GM18909 (cell line): ENCODE measurements at regions not wholly inside any gene's neighbourhood (a gene's known extent, or its start where the extent isn't known, plus 50 kb on each side); places are given as distances from the start of the nearest gene placed in this dataset.
A peak's percentile ranks its signal among the peaks of the same experiment; 100 is the strongest.
"Not testable (repeated sequence)": the region's sequence is repeated elsewhere in the genome, so short reads cannot be mapped to it uniquely, and the experiment has no call there.

Experiments
- ATAC-seq: cut with Tn5 transposase; IDR thresholded peaks from one replicate; pipeline ENCODE4 v1.9.1; 2021; ENCODE audit warnings: mild to moderate bottlenecking; ENCODE audit not compliant: unreplicated experiment, poor library complexity

DNA sequence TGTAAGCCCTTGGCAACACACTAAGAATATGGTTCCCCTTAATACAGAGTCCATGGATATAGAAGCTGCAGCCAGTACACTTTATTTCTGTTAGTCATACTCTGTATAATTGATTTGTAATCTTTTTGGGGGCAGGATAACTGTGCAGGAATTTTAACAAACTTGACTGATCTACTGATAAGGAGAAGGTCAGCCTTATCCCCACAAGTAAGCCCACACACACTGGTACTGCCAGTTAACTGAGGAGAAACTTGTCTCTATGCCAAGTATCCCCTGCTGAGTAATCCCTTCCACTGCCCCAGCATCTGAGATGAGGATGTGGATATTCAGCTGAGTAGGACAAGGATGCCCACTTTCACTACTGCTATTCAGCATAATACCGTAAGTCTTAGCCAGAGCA, 154.9 kb upstream of the CXXC4 start:
- no peak for ATAC-seq

DNA sequence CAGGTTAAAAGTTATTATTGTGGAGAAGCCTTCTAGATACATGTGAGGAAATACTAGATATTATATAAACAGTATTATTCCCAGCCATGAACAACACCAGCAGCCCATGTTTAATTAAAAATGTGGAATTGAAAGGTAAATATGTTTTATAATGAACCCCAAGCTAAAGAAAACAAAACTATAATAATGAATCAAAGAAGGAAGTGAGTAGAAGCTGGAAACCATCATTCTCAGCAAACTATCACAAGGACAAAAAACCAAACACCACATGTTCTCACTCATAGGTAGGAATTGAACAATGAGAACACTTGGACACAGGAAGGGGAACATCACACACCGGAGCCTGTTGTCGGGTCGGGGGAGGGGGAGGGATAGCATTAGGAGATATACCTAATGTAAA, 167.6 kb upstream of the CXXC4 start:
- ATAC-seq = not testable (repeated sequence)

DNA sequence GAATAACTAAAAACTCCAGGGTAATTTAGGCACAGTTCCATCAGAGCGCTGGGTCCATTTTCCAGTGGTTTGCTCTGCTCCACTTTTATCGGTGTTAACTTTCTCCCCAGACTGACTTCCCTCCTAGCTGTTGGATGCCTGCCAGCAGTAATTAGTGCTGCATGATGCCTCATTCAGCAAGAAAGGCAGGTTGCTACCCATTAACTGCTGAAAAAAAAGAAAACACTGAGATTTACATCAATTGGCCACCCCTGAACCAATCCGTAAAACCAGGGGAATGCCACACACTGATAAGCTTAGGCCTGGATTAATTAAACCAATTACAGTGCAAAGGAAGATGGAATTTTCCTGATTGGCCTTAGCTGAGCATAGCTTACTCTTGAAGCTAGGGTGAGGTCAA, 182.4 kb upstream of the CXXC4 start:
- no peak for ATAC-seq

DNA sequence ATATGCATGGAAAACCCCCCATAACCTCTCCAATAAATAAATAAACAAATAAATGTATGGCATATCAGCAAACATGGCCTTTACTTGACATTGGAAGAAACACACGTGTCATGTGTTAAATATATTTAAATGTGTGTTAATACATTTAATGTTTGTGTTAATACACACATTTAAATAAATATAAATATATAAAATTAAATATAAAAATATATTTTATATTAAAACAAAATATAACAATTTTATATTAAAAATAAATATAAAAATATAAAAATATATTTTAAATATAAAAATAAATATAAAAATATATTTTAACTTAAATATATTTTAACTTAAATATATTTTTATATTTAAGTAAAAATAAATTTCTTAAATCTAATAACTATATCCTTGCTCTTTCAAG, 187.6 kb upstream of the CXXC4 start:
- ATAC-seq = no peak

DNA sequence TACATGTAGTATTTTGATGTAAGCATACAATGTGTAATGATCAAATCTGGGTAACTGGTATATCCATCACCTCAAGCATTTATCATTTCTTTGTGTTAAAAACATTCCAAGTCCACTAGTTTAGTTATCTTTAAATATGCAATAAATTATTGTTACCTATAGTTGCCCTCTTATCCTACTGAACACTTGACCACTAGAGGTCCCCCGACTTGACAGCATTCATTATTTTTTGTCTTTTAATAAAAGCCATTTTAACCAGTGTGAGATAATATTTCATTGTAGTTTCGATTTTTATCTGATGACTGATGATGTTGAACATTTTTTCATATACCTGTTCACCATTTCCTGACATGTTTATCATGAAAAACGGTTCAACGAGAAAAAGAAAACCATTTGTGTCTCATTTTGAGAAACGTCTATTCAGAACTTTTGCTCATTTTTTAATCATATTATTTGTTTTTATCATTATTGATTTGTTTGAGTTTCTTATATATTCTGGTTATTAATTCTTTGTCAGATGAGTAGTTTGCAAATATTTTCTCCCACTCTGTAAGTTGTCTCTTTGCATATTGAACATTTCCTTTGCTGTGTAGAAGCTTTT, 199.0 kb upstream of the CXXC4 start:
- peak; percentile 57 for ATAC-seq

DNA sequence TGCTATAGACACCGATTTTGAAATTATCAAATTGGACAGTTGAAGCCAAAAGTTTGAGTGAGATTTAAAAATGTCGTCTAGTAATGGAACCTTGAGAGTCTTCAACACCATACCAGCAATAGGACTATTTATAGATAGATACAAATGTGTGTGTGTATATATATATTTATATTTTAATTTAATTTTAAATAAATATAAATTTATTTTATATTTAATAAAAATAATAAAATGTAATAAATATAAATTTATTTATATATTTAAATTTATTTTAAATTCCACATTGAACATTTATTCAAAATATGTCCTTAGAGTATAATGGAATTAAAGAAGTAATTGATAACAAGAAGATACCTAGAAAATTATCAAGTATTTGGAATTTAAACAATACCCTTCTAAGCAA, 221.9 kb upstream of the CXXC4 start:
- no peak for ATAC-seq

DNA sequence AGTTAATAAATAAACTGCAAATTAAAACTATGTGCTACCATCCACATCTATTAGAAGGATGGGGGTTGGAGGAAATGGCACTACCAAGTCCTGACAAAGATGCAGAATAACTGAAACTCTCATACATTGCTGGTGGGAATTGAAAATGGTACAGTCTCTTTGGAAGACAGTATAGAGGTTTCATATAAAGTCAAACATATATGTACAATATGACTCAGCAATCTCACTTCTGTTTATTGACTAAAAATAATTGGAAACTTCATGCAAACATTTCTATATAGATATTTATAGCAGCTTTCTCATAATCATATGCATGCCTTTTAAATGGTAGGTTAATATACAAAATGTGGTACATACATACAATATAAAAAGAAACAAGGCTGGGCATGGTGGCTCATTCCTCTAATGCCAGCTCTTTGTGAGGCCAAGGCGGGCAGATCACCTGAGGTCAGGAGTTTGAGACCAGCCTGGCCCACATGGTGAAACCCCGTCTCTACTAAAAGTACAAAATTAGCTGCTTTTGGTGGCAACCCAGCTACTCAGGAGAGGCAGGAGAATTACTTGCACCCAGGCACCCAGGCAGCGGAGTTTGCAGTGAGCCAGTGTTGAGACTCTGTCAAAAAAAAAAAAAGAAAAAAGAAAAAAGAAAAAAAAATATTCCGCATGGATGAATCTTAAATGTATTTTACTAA, 225.0 kb upstream of the CXXC4 start:
- peak; percentile 99 for ATAC-seq

DNA sequence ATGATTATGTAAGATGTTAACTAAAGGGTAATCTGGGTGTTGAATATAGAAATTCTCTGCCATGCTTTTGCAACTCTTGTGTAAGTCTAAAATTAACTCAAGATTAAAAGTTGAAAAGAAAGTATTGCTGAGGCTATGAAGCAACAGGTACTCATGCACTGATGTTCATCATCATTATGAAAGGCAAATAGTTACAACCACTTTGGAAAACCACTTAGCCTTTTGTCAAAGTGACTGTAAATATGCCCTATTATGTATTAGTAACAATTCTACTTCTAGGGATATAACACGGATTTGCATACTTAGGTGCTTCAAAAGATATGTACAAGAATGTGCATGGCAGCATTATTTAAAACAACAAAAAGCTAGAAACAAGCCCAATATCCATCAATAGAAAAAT, 227.8 kb upstream of the CXXC4 start:
- ATAC-seq = no peak

DNA sequence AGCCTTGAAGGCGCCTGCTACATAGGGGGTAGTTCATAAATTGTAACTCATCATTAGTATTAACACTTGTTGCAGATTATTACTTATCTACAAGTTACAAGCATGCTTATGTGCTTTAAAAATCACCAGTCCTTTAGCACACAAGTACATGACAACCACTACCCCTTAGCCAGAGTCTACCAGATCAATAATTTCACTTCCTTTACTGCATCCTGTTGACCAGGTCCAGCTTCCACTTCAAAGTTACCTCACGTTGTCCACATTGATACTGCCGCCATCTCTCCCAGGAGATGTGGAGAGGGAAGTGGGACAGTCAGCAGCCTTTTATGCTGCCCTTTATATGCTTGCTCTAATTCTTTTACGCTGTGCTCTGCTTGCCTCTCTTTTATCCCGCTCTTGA, 231.3 kb upstream of the CXXC4 start:
- ATAC-seq = peak; percentile 67

DNA sequence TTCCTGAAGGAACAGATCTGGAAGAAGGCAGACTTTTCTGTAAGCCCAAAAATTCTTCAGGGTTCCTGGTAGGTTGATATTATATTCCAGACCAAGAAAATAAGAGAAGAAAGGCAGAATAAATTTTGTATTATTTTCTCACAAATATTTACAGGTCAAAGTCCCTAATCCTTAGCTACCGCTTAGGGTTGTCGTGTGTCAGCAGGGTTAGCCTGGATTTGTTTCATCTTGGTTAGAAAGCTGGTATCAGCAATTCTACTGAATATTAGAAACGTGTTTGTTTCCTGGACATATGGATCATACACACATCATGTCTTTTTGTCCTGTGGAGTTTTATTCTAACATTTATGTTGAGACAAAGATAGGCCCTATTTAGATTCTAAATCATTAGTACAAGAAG, 232.9 kb upstream of the CXXC4 start:
- no peak for ATAC-seq

DNA sequence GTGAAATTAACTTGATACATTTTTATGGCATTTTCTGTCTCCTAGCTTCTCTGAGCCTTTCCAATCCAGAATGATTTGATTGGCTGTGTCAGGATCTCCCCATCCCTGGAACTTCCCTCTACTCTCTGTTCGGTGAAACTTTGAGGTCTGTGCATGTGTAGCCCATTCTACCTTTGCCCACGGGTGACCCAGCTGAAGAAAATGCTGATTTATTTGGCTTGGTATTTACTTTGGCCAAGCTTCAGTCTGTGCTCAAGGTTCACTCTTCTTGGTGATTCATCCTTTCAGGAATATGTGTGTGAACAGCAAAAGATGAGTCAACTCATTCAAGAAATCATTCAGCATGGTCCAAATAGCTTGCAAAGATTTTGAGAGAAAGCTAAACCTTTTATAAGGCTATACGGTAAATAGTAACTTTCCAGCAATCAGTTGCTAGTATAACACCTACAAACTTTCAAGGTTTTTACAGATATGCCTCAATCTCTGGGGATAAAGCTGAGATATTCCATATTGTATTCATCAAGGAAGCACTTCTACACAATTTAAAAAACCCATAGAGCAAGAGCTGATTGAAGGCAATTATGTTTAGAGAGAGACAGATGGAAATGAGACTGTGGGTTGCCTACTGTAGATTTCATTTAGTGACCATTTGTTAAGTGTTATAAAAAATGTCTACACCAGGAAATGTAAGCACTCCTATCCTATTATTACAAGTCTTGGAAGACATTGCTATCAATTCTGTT, 233.9 kb upstream of the CXXC4 start:
- ATAC-seq = no peak

DNA sequence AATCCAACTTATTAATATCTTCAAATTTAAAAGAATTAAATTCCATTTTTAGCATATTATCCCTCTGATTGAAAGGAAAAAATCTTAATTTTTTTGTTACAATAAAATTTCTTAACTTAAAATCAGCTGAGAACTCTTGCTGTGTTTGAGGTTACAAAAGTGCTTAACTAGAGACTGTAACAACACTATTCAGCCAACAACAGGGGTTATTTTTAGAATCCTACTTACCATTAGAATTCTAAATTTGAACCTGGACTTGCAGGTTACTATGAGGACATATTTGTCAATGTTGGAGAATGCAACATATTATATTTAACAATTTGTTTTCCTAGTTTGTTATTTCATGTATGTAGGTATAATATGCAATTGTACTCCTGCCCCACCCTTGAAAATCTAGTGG, 238.1 kb upstream of the CXXC4 start:
- ATAC-seq = no peak

DNA sequence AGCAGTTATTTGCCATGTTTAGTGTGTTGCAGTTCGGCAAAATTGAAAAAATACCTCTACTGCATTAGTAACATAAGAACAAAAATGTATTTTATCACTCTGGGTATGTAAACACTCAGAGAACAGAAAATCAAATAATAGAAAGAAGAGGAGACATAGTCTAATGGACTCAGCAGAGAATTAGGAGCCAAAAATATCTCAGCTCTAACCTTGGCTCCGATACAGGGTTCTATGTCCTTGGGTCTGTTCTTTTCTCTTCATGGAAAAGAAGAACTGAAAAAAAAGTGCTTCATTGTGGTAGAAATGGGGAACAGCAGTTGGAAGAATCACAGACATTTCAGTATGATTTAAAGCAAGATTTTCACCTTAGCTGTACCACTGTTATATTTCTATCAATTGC, 240.5 kb upstream of the CXXC4 start:
- no peak for ATAC-seq

DNA sequence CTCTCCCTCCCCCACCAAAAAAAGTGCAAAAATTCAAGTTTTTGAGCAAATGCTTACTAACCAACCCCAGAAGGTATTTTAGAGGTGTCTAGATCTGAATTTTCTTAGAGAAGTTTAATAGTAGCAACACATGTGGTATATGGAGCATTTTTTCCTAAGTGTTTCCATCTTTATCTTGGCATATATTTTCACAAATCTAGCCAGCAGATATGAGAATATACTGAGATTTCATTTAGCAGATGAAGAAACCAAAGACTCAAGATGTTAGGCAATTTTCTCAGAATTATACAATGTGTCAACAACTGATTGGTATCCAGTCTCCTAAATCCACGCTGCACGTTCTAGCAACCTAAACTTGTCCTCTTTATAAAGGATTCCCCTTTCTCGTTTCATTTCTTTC, 245.5 kb upstream of the CXXC4 start:
- ATAC-seq = no peak

DNA sequence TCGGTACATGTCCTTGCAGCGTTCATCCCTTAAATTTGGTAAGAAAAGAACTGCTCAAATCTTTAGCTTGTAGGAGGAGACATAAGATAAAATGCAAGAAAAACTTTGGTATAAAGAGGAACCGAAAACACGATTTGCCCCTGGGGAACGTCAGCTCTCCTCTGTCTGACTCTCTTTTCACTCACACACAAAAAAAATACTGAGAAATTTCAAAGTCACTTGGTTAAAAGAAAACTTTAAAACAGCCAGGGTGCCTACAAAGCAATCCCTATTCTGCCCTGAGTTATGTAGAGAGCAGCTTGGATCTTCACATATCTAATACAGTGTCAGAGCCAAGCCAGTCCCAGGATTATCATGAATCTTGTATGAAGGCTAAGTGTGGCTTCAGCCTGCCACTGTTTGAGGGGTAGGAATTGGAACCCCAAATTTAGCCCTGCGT, 248.5 kb upstream of the CXXC4 start:
- ATAC-seq = peak; percentile 96

DNA sequence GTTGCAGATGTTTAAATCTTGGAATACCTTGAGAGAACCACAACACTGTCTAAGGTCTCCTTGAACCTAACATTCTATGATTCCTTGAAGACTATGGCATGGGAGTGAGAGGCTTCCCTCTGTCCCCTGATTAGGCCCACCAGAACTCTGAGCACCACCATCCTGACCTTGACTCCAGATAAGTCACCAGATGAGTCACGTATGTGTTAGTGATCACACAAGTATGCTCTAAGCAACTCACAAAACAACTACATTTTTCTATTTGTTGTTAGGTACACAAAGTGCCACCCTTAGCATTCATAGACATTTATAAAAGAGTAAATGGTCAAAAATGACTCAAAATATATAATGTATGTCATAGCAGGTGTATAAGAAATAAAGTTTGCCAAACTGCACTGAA, 252.9 kb upstream of the CXXC4 start:
- ATAC-seq = no peak

DNA sequence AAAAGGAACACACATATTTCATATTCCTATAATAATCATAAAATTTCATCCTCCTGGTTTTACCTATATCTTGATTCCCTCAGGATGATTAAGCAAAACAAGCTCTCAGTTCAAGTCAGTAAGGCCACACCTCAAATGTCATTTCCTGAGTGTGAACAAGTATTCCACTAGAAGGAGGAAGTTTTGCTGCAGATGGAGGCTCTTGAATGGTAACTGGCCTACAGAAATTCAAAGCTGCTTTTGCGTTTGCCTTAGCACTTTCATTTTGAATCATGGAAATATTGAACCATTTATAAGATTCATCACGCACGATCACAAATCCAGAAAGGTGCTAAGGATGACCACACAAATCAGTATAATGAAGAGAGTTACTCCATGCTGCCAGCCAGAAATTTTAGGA, 254.4 kb upstream of the CXXC4 start:
- ATAC-seq = peak; percentile 44

DNA sequence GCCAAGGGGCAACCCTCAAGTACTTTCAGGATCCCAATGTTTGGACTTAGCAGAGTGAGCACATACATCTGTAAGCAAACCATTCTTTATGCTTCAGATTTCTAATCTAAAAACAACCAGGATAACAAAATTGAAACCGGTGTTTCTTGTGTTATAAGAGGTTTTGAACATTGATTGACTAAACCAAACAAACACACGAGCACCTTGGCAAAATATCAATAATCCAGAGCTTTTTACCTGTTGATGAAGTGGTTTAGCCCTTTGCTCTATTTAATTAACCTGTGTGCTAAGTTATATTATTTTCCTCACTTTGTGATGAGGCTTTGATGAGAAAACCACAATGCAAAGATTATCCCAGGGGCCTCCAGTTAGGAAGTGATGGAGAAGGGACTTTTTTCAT, 255.3 kb upstream of the CXXC4 start:
- ATAC-seq = no peak

DNA sequence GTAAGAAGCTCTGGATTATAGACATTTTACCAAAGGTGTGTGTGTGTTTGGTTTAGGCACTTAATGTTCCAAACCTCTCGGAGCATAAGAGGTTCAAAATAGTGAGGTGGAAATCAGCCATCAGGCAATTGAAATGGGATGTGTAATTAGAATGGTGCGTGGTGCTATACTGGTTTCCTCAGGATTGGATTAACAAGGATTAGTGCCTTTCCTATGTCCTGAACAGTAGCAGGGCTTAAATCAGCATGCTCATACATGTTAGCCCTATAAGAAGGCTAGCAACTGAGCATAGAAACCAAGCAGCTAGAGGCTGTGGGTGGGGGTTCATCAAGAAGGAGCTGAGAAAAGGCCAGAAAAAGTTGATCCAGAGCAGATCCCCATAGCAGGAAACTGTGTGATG, 256.8 kb upstream of the CXXC4 start:
- no peak for ATAC-seq

DNA sequence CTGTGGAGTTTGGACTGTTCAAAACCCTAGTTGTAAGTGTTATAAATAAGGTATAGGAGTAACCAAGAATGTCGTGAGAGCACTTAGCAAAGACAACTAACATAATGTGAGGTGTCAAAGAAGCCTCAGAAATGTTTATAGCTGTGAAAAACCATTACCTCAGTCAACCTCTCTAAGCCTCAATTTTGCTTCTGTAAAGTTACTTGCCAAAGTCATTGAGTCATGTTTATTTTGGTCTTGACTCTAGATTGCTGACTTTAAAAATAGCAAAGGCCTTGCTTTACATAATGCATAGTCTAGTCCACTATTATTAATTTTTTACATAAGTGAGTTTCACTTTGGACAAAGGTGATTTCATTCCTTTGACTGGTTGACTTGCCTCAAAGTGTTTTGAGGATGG, 257.6 kb upstream of the CXXC4 start:
- ATAC-seq = peak; percentile 81

DNA sequence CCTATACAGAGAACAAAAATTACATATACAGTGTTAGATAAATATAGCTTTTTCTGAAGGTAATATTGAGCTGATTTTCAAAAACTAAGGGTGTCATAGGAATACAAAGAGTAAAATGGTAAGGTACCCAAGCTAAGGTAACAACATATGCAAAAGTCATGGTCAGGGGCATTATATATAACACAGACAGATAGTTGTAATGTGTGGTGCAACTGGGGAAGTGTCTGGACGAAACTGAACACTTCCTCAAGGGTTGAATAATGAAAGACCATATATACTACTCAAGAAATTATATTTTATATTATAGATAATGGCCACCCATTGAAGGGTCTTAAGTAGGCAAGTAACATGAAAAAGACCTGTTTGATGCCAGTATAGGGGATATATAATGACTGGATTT, 262.1 kb upstream of the CXXC4 start:
- ATAC-seq = peak; percentile 57

DNA sequence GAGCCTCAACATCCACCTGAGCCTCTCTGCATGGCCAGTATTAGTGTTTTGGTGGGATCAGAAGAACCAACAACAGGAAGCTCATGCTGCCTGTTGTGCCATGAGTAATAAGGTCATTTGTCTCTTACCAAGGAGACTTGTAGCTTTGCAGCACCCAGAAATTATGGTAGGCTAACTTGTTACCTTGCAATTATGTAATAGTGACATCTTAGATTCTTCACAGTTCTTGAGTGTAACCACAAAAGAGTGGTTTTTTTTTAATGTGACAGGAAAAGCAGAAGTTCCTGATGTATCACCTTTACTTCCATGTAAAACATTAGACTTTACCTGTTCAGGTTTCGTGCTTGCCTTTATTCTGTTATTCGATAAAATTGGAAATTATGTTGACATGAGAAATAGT, 263.9 kb upstream of the CXXC4 start:
- no peak for ATAC-seq
